ENCODE measurements at regions not wholly inside any gene's neighbourhood (a gene's known extent, or its start where the extent isn't known, plus 50 kb on each side); places are given as distances from the start of the nearest gene placed in this dataset.

GRCh38 chr1:230008721-230009120 is 58.3 kb upstream of the GALNT2 start:
- CTCF ChIA-PET = no interaction called here
- no peak for DNase-seq
- TF ChIP-seq MEF2A (IDR thresholded peaks at IDR 0.05; ENCODE audit: borderline replicate concordance, low read depth) (no peak), ELF1 (IDR thresholded peaks at IDR 0.05) (no peak), GATA2 (CRISPR knock-in tag; IDR thresholded peaks at IDR 0.05) (no peak), RCOR1 (IDR thresholded peaks at IDR 0.05; ENCODE audit: low read length) (no peak), USF1 (IDR thresholded peaks at IDR 0.05; ENCODE audit: borderline replicate concordance, low read depth) (no peak), TEAD4 (IDR thresholded peaks at IDR 0.05; ENCODE audit: borderline replicate concordance, insufficient read depth) (no peak), TAF1 (IDR thresholded peaks at IDR 0.05; ENCODE audit: borderline replicate concordance, low read depth, low read length) (no peak), JUND (IDR thresholded peaks at IDR 0.05) (no peak), RFX5 (IDR thresholded peaks at IDR 0.05; ENCODE audit: low read length) (no peak)
- TF ChIP-seq, protein P1, sequence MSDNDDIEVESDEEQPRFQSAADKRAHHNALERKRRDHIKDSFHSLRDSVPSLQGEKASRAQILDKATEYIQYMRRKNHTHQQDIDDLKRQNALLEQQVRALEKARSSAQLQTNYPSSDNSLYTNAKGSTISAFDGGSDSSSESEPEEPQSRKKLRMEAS (IDR thresholded peaks at IDR 0.05; ENCODE audit: low read depth) = no peak
- TF ChIP-seq, protein P2, sequence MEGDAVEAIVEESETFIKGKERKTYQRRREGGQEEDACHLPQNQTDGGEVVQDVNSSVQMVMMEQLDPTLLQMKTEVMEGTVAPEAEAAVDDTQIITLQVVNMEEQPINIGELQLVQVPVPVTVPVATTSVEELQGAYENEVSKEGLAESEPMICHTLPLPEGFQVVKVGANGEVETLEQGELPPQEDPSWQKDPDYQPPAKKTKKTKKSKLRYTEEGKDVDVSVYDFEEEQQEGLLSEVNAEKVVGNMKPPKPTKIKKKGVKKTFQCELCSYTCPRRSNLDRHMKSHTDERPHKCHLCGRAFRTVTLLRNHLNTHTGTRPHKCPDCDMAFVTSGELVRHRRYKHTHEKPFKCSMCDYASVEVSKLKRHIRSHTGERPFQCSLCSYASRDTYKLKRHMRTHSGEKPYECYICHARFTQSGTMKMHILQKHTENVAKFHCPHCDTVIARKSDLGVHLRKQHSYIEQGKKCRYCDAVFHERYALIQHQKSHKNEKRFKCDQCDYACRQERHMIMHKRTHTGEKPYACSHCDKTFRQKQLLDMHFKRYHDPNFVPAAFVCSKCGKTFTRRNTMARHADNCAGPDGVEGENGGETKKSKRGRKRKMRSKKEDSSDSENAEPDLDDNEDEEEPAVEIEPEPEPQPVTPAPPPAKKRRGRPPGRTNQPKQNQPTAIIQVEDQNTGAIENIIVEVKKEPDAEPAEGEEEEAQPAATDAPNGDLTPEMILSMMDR (IDR thresholded peaks at IDR 0.05) = no peak

DNA sequence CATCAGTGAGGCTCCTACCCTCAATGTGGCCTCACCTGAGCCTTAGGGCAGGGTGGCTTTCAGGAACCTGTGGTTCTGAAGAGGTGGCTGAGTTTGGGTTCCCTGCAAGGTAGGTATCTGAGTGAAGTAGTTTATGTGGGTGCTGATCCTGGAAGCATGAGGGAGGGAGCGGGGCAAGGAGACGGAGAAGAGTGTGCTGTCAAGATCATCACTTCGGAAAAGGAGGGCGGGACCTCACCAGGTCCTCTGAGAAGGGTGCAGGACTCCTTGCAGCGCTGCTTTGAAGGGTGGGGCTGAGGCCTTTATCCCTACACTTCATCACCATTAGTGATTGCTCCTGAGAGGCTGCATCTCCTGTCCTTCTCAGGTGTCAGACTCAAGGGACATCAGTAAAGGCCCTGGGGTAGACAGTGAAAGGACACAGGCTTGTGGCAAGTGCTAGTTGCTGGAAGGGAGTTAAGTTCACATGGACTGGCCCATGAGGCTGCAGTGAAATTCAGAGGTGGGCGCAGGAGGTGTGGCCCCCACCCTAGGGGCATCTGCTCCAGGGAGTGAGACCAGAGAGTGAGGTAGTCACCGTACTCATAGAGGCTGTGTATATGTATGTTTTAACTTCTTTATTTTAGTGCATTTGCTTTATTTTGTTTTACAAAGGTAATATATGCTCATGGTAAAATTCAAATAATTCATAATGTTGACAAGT is 57.3 kb upstream of the GALNT2 start:
- Histone ChIP-seq H3K4me3 (ENCODE audit: low read depth in 2 of 2, low read length in 1 of 2) (no peak overlapping the region), H3K27me3 (ENCODE audit: insufficient read depth) (no peaks in the 10 kb centered on the region), H2AFZ (ENCODE audit: low read depth) (no peak overlapping the region), H3K4me1 (ENCODE audit: control insufficient read depth in 1 of 2, insufficient read depth in 2 of 2, low read depth in 1 of 2, low read length in 1 of 2) (no peaks in the 10 kb centered on the region; a peak in 1 of 4 replicates), H3K4me2 (no peak overlapping the region), H3K36me3 (replicated peaks in 1 of 2; ENCODE audit: control insufficient read depth in 1 of 2, insufficient read depth in 2 of 2, low read length in 1 of 2) (no peaks in the 10 kb centered on the region), H4K20me1 (ENCODE audit: insufficient read depth) (no peaks in the 10 kb centered on the region), H3F3A (replicated peaks; ENCODE audit: insufficient read depth) (no peaks in the 10 kb centered on the region), H3K9me3 (no peaks in the 10 kb centered on the region), H3K9me2 (0 out of 2 replicates have a peak, but pooled peaks cover 3% of the 10 kb centered on the region), H3K27ac (ENCODE audit: low read depth in 2 of 2, low read length in 1 of 2) (no peak overlapping the region), H3K79me2 (ENCODE audit: insufficient read depth) (no peaks in the 10 kb centered on the region), H3K9ac (no peak overlapping the region)
- TF ChIP-seq TCF12 (IDR thresholded peaks at IDR 0.05) (no peak), MXI1 (IDR thresholded peaks at IDR 0.05; ENCODE audit: low read depth, low read length) (no peak), ELF1 (IDR thresholded peaks at IDR 0.05) (no peak), YY1 (IDR thresholded peaks at IDR 0.05; ENCODE audit: low read depth) (no peak), POLR2AphosphoS5 (IDR thresholded peaks at IDR 0.05; ENCODE audit: low read depth, low read length) (no peak), EZH2phosphoT487 (IDR thresholded peaks at IDR 0.05; ENCODE audit: borderline replicate concordance, low read depth) (no peak), FOXM1 (IDR thresholded peaks at IDR 0.05; ENCODE audit: low read depth) (no peak), USF1 (IDR thresholded peaks at IDR 0.05; ENCODE audit: borderline replicate concordance, low read depth) (no peak), TEAD4 (IDR thresholded peaks at IDR 0.05; ENCODE audit: borderline replicate concordance, insufficient read depth) (no peak), RXRA (IDR thresholded peaks at IDR 0.05; ENCODE audit: borderline replicate concordance, low read depth) (no peak)
- TF ChIP-seq, protein P3, sequence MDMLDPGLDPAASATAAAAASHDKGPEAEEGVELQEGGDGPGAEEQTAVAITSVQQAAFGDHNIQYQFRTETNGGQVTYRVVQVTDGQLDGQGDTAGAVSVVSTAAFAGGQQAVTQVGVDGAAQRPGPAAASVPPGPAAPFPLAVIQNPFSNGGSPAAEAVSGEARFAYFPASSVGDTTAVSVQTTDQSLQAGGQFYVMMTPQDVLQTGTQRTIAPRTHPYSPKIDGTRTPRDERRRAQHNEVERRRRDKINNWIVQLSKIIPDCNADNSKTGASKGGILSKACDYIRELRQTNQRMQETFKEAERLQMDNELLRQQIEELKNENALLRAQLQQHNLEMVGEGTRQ (IDR thresholded peaks at IDR 0.05; ENCODE audit: borderline replicate concordance, low read depth, low read length) = no peak
- TF ChIP-seq, protein P1 (IDR thresholded peaks at IDR 0.05; ENCODE audit: low read depth) = no peak
- TF ChIP-seq, protein P4, sequence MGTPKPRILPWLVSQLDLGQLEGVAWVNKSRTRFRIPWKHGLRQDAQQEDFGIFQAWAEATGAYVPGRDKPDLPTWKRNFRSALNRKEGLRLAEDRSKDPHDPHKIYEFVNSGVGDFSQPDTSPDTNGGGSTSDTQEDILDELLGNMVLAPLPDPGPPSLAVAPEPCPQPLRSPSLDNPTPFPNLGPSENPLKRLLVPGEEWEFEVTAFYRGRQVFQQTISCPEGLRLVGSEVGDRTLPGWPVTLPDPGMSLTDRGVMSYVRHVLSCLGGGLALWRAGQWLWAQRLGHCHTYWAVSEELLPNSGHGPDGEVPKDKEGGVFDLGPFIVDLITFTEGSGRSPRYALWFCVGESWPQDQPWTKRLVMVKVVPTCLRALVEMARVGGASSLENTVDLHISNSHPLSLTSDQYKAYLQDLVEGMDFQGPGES (IDR thresholded peaks at IDR 0.05; ENCODE audit: low read depth, low read length) = no peak
- ChIA-PET POLR2A (no interaction called here), CTCF (no interaction called here)
- DNase-seq = no peak
- WGBS (ENCODE audit: low lambda C conversion rate) = 60% methylated on average over 6 of the region's 7 CpGs

More at GRCh38 chr1:230008721-230009120, 58.3 kb upstream of the GALNT2 start:
- no peaks in the 10 kb centered on the region for H3K27me3 ChIP-seq (ENCODE audit: insufficient read depth)
- H2AFZ ChIP-seq (ENCODE audit: low read depth) = no peak overlapping the region
- H3K79me2 ChIP-seq (ENCODE audit: insufficient read depth) = no peaks in the 10 kb centered on the region
- WGBS (ENCODE audit: low lambda C conversion rate) = 62% methylated on average over 3 of the region's 4 CpGs
- POLR2A ChIA-PET = no interaction called here
- H3K9ac ChIP-seq = no peak overlapping the region
- H4K20me1 ChIP-seq (ENCODE audit: insufficient read depth) = no peaks in the 10 kb centered on the region
- H3K4me1 ChIP-seq (ENCODE audit: control insufficient read depth in 1 of 2, insufficient read depth in 2 of 2, low read depth in 1 of 2, low read length in 1 of 2) = no peaks in the 10 kb centered on the region; a peak in 1 of 4 replicates
- H3K27ac ChIP-seq (ENCODE audit: low read depth in 2 of 2, low read length in 1 of 2) = no peak overlapping the region
- H3K36me3 ChIP-seq (replicated peaks in 1 of 2; ENCODE audit: control insufficient read depth in 1 of 2, insufficient read depth in 2 of 2, low read length in 1 of 2) = no peaks in the 10 kb centered on the region
- no peaks in the 10 kb centered on the region for H3F3A ChIP-seq (replicated peaks; ENCODE audit: insufficient read depth)
- H3K4me3 ChIP-seq (ENCODE audit: low read depth in 2 of 2, low read length in 1 of 2) = no peak overlapping the region
- no peaks in the 10 kb centered on the region for H3K9me3 ChIP-seq
- no peak overlapping the region for H3K4me2 ChIP-seq
- no peaks in the 10 kb centered on the region for H3K9me2 ChIP-seq

Measured in SK-N-SH (cell line).